ENCODE measurements at regions not wholly inside any gene's neighbourhood (a gene's known extent, or its start where the extent isn't known, plus 50 kb on each side); places are given as distances from the start of the nearest gene placed in this dataset.

GRCh38 chr2:59790186-59791003 is 763.1 kb downstream of the BCL11A start:
- Histone ChIP-seq H3K27ac (no peak overlapping the region), H3K27me3 (ENCODE audit: insufficient read depth in 3 of 3, low read length in 2 of 3) (peaks cover 0 to 2% (median 0%) of the 10 kb centered on the region in 3 donors), H3K36me3 (ENCODE audit: insufficient read depth in 1 of 2, low read depth in 1 of 2) (no peaks in the 10 kb centered on the region), H3K9me3 (no peaks in the 10 kb centered on the region), H3K4me1 (no peaks in the 10 kb centered on the region), H3K4me3 (no peak overlapping the region)
- DNase-seq (no peak), ATAC-seq (no peak)
- intact Hi-C loops (cut with DNase I) = no loop called here
- WGBS, 3 donors = 73 to 75% (median 74%) methylated on average over 11 of the region's 11 CpGs
- no peak for TF ChIP-seq CTCF (IDR thresholded peaks at IDR 0.05)

GRCh38 chr2:59789523-59789922 is 763.9 kb downstream of the BCL11A start:
- WGBS, 3 donors = 41 to 50% (median 46%) methylated on average over 2 of the region's 2 CpGs
- intact Hi-C loops (cut with DNase I) = loop anchor here in 1 of 2 donors (5.0 kb wide), 1 partner anchor 193 kb away; no protein-coding TSS in a partner anchor
- no peaks in the 10 kb centered on the region for H3K36me3 ChIP-seq (ENCODE audit: insufficient read depth in 1 of 2, low read depth in 1 of 2)
- DNase-seq (no peak), ATAC-seq (no peak)
- H3K27ac ChIP-seq = no peak overlapping the region
- H3K4me3 ChIP-seq = no peak overlapping the region
- H3K9me3 ChIP-seq = no peaks in the 10 kb centered on the region
- H3K4me1 ChIP-seq = no peaks in the 10 kb centered on the region
- TF ChIP-seq CTCF (IDR thresholded peaks at IDR 0.05) = no peak
- peaks cover 0 to 2% (median 0%) of the 10 kb centered on the region in 3 donors for H3K27me3 ChIP-seq (ENCODE audit: insufficient read depth in 3 of 3, low read length in 2 of 3)

GRCh38 chr2:59787095-59787494 is 766.4 kb downstream of the BCL11A start:
- intact Hi-C loops (cut with DNase I) = loop anchor here in 1 of 2 donors (5.0 kb wide), 1 partner anchor 195 kb away; no protein-coding TSS in a partner anchor

GRCh38 chr2:59786684-59787083 is 766.8 kb downstream of the BCL11A start:
- peaks cover 0 to 2% (median 0%) of the 10 kb centered on the region in 3 donors for H3K27me3 ChIP-seq (ENCODE audit: insufficient read depth in 3 of 3, low read length in 2 of 3)
- no peaks in the 10 kb centered on the region for H3K9me3 ChIP-seq
- no peak for TF ChIP-seq CTCF (IDR thresholded peaks at IDR 0.05)
- H3K4me3 ChIP-seq = no peak overlapping the region
- H3K4me1 ChIP-seq = no peaks in the 10 kb centered on the region
- DNase-seq (no peak), ATAC-seq (no peak)
- H3K36me3 ChIP-seq (ENCODE audit: insufficient read depth in 1 of 2, low read depth in 1 of 2) = no peaks in the 10 kb centered on the region
- H3K27ac ChIP-seq = no peak overlapping the region
- WGBS, 3 donors = 40 to 97% (median 92%) methylated on average over 1 of the region's 1 CpG
- intact Hi-C loops (cut with DNase I) = loop anchor here in 1 of 2 donors (5.0 kb wide), 1 partner anchor 196 kb away; no protein-coding TSS in a partner anchor

More at GRCh38 chr2:59787095-59787494, 766.4 kb downstream of the BCL11A start:
- Histone ChIP-seq H3K9me3 (no peaks in the 10 kb centered on the region), H3K27me3 (ENCODE audit: insufficient read depth in 3 of 3, low read length in 2 of 3) (peaks cover 0 to 2% (median 0%) of the 10 kb centered on the region in 3 donors), H3K4me3 (no peak overlapping the region), H3K36me3 (ENCODE audit: insufficient read depth in 1 of 2, low read depth in 1 of 2) (no peaks in the 10 kb centered on the region), H3K27ac (no peak overlapping the region), H3K4me1 (no peaks in the 10 kb centered on the region)
- no peak for DNase-seq
- no peak for TF ChIP-seq CTCF (IDR thresholded peaks at IDR 0.05)
- WGBS, 3 donors = 76 to 84% (median 78%) methylated on average over 3 of the region's 3 CpGs
- no peak for ATAC-seq
